Coronary artery (tissue), 2 donors: ENCODE measurements at regions not wholly inside any gene's neighbourhood (a gene's known extent, or its start where the extent isn't known, plus 50 kb on each side); places are given as distances from the start of the nearest gene placed in this dataset.

Experiments
- DNase-seq: peaks from one replicate; pipeline ENCODE4 v3.0.0-alpha.2; 2017; ENCODE audit warnings: low spot score
- H3K27ac ChIP-seq, 2 donors: fragments of 200-600 bp; sonication (generic); one replicate each; pipeline ENCODE4 v1.5.1; 2016 to 2019
- H3K4me3 ChIP-seq: fragments of 200-600 bp; sonication (generic); 2 replicates; pipeline ENCODE4 v1.5.1; 2016; ENCODE audit warnings: mild to moderate bottlenecking, moderate library complexity
- TF ChIP-seq, protein P1 (sequence below): fragments of 200-600 bp; sonication (generic); IDR thresholded peaks from one replicate; pipeline ENCODE4 v1.5.1; 2019; ENCODE audit warnings: antibody characterized with exemption

DNA sequence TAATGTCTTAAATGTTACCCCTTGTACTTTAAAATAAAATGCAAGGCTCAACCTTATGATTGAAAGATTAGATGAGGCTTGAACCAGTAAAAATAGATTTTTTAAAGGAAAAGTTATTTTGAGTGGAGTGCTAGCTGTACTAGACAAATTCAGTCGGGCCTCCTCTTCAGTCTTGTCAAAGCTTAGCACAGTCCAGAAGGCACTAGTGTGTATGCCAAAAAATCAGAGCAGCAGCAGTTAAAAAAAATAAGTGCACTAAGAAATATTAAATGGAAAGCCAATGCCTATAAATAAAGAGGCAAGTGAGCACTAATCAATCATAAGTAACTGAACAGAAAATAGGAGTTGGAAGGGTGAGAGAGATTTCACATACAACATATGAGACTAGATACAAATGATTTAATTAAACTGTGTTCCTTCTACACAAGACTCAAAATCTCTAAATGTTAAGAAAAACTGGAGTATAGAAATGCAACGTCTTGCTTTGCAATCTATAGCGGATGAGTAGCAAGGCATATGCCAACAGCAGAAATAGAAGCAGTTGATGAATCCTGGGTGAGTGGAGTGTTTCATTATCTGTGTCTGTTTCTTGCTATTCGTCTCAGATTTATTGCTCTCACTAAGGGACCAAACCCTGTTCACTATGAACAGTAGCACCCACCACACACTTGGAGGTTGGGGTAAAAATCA lies 172.1 kb downstream of the ETNK1 start:
- Histone ChIP-seq H3K27ac (no peak overlapping the region), H3K4me3 (no peak overlapping the region)
- TF ChIP-seq, protein P1, sequence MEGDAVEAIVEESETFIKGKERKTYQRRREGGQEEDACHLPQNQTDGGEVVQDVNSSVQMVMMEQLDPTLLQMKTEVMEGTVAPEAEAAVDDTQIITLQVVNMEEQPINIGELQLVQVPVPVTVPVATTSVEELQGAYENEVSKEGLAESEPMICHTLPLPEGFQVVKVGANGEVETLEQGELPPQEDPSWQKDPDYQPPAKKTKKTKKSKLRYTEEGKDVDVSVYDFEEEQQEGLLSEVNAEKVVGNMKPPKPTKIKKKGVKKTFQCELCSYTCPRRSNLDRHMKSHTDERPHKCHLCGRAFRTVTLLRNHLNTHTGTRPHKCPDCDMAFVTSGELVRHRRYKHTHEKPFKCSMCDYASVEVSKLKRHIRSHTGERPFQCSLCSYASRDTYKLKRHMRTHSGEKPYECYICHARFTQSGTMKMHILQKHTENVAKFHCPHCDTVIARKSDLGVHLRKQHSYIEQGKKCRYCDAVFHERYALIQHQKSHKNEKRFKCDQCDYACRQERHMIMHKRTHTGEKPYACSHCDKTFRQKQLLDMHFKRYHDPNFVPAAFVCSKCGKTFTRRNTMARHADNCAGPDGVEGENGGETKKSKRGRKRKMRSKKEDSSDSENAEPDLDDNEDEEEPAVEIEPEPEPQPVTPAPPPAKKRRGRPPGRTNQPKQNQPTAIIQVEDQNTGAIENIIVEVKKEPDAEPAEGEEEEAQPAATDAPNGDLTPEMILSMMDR = no peak
- DNase-seq = no peak

DNA sequence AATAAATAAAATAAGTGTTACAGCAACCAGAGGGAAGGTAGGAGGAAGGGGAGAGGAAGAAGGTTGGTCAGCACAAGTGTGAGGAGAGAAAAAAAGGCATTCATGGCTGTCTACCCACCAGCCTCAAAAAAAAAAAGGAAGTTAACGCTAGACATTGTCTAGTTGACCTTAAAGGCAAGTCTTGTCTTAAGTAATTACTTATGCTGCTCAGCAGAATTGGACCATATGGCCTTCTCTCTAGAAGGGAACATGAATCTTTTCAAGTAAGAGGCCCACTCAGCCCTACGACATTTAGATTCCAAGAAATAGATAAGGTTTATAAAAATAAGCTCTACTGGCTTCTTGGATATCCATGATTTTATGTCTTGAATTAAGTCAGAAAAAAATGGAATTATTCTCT lies 172.7 kb downstream of the ETNK1 start:
- H3K27ac ChIP-seq = no peak overlapping the region

DNA sequence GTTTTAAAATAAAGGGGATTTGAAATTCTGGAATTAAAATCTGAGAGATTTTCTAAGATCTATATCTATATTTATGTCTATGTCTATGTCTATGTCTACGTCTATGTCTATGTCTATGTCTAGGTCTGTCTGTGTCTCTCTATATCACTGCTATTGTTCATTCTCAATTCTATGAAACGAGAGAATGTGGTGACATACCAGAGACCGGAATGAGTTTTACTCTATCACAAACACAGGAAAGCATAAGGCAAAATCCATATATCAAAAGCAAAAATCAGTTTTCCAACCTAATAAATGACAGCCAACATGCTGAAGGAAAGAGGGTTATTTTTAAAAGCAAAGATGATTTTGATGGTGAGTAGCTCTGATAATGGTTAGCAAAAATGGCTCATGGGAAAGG lies 173.1 kb downstream of the ETNK1 start:
- no peak for DNase-seq
- Histone ChIP-seq H3K27ac (no peak overlapping the region), H3K4me3 (no peak overlapping the region)
- TF ChIP-seq, protein P1 = no peak

More for the DNA sequence above, 172.7 kb downstream of the ETNK1 start:
- DNase-seq = no peak
- TF ChIP-seq, protein P1 = no peak
- H3K4me3 ChIP-seq = no peak overlapping the region

DNA sequence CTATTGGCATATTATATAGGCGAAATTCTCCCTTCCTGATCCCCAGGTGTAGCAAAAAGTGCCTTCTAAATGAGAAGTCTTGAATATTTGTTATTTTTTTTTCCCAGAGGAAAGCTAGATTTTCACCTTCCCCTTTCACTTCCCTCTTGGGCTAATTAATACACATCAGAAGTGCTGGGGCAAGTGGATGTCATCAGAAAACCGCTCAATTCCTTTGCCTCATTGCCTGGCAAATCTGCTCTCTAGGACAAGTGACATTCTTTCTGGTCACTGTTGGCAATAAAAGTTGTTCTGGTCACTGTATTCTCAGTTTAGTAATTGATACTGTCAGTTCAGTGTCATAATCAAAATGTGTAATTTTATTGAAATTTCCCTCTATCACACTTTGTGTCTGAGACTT lies 174.5 kb downstream of the ETNK1 start:
- Histone ChIP-seq H3K27ac (no peak overlapping the region), H3K4me3 (no peak overlapping the region)
- TF ChIP-seq, protein P1 = no peak
- DNase-seq = no peak

DNA sequence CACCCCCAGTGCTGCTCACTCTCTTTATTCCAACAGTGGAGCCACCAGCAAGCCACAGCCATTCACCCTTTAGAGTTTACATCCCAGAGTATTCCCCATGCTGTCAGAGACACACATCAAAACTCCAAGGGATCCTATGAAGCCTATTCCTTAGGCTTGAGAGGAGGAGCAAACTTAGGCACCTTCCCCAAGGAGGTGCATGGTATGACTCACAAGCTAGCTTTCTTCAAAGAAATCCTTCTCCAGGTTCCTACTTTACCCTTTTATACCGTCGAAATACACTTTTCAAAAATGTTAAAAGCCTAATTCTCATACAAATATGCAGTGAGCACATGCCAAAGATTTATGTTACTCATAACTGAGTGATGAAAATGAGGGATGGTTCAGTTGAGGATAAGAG lies 175.4 kb downstream of the ETNK1 start:
- H3K27ac ChIP-seq = no peak overlapping the region
- no peak overlapping the region for H3K4me3 ChIP-seq
- TF ChIP-seq, protein P1 = no peak
- DNase-seq = no peak

DNA sequence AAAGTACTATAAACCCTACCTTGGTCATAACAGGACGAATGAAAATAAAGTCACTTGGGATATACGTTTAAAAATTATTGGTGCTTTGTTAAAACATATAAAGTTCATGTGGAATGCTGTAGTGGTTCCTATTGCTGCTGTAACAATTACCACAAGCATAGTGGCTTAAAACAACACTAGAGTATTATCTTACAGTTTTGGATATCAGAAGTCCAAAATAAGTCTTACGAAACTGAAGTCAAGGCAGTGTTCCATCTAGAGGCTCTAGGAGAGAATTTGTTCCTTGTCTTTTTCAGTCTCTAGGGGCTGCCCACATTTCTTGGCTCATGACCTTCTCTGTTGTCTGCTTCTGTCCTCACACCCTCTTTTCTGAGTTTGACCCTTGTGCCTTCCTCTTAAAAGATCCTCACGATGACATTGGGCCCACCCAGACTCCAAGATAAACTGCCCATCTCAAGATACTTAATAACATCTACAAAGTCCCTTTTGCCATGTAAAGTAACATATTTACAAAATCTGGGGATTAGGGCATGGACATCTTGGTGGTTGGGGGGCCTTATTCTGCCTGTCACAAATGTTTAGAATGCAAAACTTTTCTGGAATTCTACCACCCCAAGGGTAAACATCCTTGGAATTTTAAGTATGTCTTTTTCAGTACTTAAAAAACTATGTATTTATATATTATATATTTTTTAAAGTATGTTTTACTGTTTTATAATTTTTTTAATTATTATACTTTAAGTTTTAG lies 178.1 kb downstream of the ETNK1 start:
- Histone ChIP-seq H3K27ac (no peak overlapping the region), H3K4me3 (no peak overlapping the region)
- TF ChIP-seq, protein P1 = no peak
- no peak for DNase-seq

DNA sequence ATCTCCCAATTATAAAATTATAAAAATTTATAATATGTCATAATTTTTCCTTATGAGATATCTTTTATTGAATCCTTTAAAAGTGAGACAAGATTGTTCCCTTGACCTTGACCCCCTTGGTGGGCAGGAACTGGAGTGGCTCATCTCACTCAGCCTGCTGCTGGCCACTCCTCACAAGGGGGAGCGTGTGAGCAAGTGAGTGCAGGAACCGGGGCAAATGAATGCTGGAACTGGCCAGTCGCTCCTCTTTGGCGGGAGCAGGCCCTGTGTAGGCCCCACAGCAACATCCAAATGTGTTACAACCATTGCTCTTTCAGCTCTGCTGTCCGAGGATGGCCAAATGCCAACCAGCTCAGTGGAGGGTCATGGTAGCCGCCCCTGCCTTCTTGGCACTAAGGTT lies 178.8 kb downstream of the ETNK1 start:
- no peak overlapping the region for H3K4me3 ChIP-seq
- H3K27ac ChIP-seq = no peak overlapping the region
- no peak for DNase-seq
- TF ChIP-seq, protein P1 = no peak
